ENCODE measurements at regions not wholly inside any gene's neighbourhood (a gene's known extent, or its start where the extent isn't known, plus 50 kb on each side); places are given as distances from the start of the nearest gene placed in this dataset.
"Not testable (repeated sequence)": the region's sequence is repeated elsewhere in the genome, so short reads cannot be mapped to it uniquely, and the experiment has no call there.

DNA sequence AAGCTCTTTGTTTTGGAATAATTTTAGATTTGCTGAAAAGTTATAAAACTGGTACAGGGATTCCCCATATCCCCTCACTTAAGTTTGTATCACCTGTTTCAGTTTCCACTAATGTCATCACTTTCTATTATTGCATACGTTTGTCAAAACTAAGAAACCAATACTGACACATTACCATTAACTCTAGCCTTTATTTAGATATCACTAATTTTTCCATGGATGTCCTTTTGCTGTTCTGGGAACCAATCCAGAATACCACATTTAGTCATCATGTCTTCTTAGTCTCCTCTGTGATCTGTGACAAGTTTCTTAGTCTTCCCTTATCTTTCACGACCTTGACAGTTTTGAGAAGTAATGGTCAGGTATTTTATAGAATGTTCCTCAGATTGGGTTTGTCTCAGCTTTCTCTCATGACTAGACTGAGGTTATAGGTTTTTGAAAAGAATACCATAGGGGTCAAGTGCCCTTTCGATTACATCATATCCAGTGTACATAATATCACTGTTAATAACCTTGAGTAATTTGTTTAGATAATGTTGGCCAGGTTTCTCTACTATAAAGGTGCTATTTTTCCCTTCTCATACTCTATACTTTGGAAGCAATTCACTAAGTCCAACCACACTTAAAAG is 51.9 kb upstream of the NMUR2 start:
- intact Hi-C loops (cut with micrococcal nuclease): no loop called here

DNA sequence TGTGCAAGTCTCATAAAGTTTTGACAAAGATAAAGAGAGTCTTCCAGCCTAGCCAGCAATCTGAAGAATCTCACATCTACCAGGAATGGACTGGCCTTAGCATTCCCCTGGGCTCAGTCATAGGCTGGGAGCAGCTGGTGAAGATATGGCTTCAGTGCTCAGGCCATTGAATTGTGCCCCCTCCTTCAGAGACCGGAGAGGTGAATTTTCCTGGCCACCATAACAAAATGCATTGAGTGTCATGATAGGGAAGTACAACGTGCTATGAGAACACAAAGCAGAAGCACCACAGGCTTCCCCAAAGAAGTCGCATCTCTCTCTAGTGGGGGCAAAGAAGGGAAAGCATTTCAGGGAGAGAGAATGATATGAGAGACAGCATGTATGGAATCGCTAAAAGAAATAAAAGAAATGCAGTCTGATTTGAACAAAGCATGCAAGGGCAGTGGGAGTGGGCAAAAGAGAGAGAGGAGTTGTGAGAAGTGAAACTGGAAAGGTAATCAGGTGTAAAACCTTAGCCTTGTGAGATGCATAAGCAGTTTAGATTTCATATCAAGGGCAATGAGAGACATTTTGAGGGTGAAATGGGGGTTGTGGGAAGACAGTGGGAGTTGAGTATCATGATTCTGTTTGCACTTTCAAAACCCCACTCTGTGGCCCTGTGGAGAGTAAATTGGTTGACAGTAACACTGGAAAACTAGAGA is 57.1 kb upstream of the NMUR2 start:
- intact Hi-C loops (cut with micrococcal nuclease): no loop called here

DNA sequence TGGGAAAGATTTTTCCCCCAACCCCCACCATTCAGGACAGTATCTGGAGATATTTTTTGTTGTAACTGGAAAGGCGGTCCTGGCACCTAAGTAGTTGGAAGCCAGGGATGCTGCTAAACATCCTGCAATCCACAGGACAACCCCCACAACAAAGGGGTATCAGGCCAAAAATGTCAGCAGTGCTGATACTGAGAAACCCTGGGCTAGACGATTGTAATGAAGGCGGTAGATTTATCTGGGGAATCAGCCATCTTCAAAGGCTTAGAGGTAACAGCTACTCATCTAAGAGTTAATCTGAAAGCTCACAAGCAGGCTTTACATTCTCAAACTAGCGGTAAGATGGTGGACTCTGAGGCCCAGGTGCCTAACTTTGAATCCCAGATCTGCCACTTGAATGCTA is 59.0 kb upstream of the NMUR2 start:
- intact Hi-C loops (cut with micrococcal nuclease): no loop called here

DNA sequence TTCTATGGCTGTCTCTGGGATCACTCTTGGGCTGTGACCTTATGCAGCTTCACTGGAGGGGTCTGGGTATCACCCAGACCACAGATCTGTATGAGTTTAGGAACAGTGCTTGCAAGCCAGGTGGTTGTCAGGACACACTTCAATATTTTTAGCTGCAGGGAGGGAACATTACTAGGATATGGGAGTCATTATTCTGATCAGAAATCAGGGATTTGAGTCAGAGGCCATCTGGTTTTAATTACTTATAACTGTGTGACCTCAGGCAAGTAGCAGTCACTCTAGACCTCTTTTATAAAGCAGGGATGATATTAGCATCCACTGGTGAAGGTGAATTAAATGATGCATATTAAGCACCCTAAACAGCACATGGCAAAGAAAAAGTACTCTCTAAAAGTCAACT is 60.1 kb upstream of the NMUR2 start:
- intact Hi-C loops (cut with micrococcal nuclease): no loop called here

DNA sequence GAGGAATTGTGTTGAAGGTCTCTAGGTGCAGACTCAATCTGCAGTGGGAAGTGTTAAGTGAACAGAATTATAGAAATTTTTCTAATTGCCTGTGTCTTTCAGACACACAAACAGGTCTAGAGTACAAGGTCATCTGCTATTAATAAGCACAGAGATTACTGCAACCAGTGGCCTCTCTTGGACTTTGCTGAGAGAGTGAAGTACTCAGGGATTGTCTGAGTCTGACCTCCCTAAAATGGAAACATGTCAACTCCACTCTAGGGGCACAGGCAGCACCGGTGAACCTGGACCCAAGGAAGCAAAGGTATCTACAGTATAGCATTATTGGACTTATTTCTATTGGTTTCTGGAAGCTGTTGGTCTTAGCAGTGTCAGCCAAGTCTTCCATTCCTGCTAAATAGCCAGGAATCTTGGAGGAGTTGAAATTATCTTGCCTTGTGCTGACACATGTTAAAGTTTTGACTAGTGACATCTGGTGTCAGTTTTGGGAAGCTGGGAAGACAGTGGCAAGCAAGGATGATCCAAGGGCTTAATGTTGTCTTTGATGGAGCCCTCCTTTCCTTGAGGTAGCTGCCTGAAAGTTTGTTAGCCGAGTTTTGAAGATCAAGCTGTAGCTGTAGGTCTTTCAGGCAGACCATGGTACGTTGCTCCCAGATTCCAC is 61.1 kb upstream of the NMUR2 start:
- intact Hi-C loops (cut with micrococcal nuclease): no loop called here

DNA sequence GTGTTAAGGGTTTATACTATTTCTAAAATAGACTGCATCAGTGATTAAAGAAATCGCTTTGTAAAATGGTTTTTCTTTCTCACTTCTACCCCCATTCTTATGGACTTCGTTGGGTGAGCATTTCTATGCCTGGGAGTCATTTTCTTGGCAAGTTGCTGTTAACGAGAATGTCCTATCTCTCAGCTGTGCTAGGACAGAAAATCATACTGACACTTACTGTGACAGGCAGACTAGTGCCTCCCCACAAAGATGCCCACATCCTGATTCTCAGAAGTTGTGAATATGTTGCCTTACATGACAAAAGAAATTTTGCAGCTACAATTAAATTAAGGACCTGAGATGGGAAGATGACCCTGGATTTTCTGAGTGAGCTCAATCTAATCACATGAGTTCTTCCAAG is 65.1 kb upstream of the NMUR2 start:
- intact Hi-C loops (cut with micrococcal nuclease): no loop called here

DNA sequence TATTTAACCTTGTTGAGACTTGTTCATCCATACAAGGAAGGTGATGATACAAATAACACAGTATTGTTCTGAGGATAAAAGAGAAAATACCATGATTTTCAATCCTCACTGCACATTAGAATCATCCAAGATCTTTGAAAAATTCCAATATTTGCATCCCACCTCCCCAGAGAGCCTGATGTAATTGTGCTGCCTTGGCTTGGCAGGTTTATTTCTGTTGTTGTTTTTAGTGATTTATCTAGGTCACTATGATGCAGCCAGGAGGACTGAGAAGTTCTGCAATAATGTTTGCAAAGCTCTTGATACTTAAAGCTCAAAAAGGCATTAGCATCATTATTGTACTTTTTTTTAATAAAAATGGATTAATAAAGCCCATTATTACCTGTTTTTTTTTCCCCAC is 67.0 kb upstream of the NMUR2 start:
- intact Hi-C loops (cut with micrococcal nuclease): no loop called here

DNA sequence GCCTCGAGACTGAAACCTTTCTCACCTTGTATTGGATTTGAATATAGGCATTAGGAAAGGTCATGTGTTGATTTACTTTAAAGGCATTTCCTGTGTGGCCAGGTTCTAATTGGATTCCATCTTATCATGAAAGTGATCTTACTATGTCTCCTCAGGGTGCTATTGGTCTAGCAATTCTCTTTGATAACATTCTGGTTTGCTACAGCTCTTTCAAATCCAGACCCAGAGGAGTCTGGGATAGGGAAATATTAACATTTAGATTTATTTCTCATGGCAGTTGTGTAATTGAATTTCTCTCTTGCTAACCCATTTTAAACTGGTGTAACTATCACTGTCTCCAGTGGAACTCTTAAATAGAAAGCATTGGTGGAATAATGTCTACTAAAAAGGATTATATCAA is 69.9 kb upstream of the NMUR2 start:
- intact Hi-C loops (cut with micrococcal nuclease): no loop called here

DNA sequence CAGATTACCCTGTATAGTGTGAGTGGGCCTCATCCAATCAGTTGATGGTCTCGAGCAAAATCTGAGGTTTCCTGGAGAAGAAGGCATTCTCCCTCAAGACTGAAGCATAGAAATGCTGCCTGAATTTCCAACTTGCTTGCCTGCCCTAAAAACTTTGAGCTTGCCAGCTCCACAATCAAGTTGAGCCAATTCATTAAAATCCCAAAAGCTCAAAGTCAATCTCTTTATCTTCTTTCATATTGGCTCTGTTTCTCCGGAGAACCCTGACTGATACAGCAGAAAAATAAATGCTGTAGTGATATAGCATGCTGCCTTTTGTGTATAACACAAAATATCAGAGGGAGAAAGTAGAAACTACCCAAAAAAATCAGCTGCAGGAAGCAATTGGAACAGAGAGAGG is 72.5 kb upstream of the NMUR2 start:
- intact Hi-C loops (cut with micrococcal nuclease): no loop called here

DNA sequence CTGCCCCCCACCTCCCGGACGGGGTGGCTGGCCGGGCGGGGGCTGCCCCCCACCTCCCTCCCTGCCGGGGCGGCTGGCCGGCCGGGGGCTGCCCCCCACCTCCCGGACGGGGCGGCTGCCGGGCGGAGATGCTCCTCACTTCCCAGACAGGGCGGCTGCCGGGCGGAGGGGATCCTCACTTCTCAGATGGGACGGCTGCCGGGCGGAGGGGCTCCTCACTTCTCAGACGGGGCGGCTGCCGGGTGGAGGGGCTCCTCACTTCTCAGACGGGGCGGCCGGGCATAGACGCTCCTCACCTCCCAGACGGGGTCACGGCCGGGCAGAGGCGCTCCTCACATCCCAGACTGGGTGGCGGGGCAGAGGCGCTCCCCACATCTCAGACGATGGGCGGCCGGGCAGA is 74.8 kb upstream of the NMUR2 start:
- intact Hi-C loops (cut with micrococcal nuclease): not testable (repeated sequence)

DNA sequence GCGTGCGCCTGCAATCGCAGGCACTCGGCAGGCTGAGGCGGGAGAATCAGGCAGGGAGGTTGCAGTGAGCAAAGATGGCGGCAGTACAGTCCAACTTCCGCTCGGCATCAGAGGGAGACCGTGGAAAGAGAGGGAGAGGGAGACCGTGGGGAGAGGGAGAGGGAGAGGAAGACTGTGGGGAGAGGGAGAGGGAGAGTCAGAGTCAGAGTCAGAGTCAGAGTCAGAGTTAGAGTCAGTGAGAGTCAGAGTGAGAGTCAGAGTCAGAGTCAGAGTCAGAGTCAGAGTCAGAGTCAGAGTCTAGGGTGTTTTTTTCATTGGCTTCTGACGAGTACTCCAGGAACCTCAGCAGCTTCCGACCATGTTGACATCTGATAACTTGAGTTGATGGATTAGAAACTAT is 75.6 kb upstream of the NMUR2 start:
- intact Hi-C loops (cut with micrococcal nuclease): not testable (repeated sequence)

DNA sequence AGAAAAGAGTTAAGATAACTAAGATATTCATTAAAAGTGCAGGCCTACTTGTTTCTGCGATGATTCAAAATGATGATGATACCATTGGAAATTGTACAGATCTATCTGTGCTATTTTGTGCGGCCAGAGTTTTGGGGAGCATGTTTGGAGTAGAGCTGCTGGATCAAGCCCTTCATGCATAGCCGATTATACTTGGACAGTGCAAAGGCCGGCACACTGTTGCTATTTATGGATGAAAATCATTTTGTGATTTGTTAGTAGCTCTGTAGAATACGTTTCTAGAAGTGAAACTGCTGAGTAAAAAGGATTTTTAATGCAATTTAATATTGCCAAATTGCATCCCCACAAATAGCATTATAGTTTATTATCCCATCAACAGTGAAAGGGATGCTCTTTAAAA is 82.1 kb upstream of the NMUR2 start:
- intact Hi-C loops (cut with micrococcal nuclease): no loop called here

DNA sequence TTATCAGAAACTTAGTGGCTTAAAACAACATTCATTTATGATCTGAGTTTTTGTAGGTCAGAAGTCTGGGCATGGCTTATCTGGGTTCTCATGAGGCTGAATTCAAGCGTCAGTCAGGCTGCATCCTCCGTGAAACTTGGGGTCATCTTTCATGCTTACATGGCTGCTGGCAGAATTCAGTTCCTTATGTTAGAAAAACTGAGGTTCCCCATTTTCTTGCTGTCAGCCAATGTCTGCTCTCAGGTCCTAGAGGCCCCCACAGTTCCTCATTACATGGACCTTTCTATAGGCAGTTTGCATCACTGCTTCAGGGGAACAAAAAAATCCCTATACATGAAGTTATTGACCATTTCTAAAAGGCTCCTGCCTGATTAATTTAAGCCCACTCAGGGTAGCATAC is 83.8 kb upstream of the NMUR2 start:
- intact Hi-C loops (cut with micrococcal nuclease): no loop called here

DNA sequence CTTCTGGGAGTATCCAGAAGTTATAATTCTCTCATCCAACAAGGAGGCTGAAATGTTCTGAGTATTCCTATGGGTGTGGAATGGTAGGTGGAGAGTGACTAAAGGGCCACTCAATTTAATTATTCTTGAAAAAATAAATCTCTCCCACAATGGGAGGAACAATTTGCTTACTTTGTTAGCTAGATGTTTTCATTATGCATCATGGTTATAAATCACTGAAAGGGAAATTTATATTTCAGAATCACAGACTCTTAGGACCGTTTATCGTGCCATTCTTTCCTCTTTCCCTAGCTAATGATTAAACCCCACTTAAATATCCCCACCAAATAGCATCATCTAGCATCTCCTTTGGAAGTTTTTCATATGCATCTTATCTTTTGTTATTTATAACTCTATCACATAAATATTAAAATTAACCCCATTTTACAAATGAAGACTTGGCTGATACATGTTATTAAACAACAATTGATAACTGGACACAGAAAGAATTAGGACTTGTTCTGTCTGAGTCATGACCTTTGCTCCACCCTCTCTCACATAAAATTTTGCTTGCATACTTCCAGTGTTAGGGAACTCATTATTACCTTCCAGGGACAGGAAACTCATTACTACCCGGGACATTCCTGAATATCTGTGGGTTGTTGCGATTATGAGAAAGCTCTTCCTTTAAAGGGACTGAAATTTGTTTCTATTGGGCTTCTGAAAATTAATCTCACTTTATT is 94.9 kb upstream of the NMUR2 start:
- intact Hi-C loops (cut with micrococcal nuclease): no loop called here

DNA sequence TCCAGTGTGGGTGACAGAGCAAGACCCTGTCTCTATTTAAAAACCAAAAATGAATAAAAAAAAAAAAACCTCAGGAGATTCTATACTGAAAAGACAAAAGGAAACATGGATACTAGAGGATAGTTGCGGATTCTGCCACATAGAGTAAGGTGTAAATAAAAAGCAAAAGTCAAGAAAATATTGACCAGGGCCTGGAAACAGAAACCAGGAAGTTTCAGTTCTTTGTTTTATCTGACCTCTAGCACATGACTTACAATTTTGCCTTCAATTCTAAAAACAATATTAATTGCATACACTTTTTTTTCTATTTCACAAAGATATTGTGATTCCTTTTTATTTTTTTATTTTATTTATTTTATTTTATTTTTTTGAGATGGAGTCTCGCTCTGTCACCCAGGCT is 96.2 kb upstream of the NMUR2 start:
- intact Hi-C loops (cut with micrococcal nuclease): no loop called here

DNA sequence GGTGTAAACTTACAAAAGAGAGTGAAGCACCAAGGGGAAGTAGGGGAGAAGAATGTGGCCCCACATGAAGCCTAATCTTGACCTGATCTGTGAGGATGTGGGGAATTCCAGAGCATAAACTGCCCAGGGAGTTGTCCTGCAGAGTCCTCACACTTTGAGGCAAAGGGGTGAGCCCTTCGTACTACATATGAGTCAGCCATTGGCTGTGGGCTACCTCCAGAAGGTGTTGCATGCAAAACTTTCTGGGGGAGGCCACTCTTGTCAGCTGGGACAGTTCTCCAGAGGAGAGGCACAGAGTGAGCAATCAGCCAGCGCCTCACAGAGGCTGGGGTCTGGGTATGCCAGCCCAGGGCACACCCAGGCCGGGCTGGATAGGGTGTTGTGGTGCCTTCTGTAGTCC is 98.1 kb upstream of the NMUR2 start:
- intact Hi-C loops (cut with micrococcal nuclease): no loop called here

DNA sequence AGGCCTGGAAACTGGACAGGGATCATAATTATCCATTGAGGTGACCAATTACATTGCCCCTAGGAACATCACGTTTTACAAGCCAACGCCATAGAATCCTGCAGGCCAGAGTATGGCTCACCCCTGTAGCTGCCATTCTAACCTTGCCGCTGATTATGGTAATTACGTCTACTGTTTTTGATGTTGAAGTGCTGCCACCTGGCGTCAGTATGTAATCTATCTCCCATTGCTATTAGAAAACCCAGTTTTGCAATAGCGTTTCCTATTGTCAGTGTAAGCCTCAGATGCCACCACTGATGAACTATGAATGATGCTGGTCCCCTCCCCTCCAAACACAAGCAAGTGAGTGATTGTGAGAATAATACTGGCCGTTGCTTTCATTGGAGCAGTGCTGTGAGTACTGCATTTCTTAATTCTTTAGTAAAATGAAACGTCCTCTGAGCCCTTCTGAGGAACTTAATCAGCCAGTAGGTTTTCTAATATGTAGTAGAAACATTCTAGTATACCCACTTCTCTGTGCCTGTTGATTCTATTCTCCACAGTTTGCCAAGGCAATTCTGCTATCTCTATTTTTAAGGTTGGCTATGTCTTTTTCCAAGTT is 100.5 kb upstream of the NMUR2 start:
- intact Hi-C loops (cut with micrococcal nuclease): no loop called here

DNA sequence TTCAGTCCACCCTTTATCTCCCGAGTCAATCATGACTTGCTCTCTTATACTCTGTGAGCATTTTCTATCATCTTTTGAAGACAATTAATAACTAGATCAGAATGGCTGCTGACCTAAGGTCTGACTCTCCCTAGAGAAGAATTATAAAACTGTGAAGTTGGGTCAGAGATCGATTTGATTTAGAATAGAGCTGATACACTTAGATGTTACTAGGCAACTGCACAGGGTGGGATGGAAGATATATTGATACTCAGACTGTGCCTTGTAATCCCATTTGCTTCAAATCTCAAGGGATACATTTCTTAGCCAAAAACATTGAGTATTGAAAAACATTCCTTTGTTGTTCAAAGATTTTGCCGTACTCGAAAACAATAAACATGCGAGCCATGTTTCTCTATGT is 106.0 kb upstream of the NMUR2 start:
- intact Hi-C loops (cut with micrococcal nuclease): loop anchor here (5.0 kb wide), 1 partner anchor 854 kb away; no protein-coding TSS in a partner anchor

DNA sequence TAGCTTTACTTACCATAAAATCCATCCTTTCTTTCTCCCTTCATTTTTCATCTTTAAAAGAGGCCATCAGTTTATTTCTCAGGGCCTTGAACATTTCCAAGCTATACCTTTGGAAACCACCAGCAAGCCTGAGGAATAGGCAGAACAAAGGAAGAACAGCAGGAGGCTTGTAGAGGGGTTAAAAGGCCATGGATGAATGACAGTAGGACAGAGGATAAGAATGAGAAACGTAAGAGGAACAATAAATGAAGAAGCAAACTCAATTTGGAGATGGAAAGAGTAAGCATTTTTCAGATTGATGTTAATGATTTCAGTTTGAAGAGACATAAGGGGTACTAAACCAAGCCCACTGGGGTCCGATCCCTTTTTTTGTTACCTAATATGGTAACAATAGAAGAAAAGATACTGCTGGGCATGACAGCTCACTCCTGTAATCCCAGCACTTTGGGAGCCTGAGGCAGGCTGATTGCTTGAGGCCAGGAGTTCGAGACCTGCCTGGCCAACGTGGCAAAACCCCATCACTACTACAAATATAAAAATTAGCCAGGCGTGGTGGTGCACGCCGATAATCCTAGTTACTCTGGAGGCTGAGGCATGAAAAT is 106.6 kb upstream of the NMUR2 start:
- intact Hi-C loops (cut with micrococcal nuclease): loop anchor here (5.0 kb wide), 1 partner anchor 854 kb away; no protein-coding TSS in a partner anchor

DNA sequence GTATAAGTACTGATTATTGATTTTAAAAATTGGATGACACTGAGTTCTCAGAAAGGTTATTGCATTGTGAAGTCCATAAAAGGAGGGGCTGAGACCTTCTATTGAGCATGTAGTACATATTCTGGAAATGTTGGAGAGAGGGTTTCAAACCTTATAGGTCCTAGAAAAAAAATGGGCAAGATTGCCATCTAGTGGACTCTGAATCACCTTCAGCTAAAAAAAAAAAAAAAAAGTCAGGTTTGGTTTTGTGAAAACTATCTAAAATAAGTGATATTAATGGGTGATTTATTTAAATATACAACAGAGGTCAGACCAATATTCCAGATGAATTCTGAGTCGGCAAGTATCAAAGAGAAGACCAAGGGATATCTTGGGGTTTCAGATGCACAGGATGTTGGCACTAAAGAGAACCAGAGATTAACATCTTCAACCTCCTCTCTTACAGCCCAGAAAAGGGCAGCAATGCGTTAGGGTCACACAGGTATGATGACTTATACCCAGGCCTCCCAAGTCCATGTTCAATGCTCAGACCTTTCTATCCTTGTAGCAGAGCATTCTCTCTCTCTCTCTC is 109.8 kb upstream of the NMUR2 start:
- intact Hi-C loops (cut with micrococcal nuclease): loop anchor here (5.0 kb wide), 1 partner anchor 858 kb away; no protein-coding TSS in a partner anchor

DNA sequence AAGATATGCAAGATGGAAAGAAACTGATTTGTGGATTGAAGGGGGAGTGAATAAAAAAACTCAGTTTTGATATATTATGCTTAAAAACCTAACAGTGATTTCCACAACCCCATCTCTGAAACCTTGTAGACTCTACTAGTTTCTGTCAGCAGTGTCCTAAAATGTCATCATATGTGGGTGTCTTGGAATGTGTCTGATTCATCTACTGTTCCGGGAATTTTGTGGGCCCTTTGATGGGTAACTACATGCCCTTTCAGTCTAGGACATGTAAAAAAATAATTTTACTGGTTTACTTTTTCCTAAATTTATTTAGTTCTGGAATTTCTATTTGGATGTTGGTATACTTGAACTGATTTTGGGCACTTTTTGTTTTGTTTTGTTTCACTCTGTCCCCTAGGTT is 118.9 kb upstream of the NMUR2 start:
- intact Hi-C loops (cut with micrococcal nuclease): no loop called here

All from T-helper 2 cell treated with Interferon-gamma antibody and Interleukin-4, amounts not matched to agents 100 ng/mL and 5 ng/mL, for 36 hours (primary cell).